HUES64 (cell line): ENCODE measurements at regions not wholly inside any gene's neighbourhood (a gene's known extent, or its start where the extent isn't known, plus 50 kb on each side); places are given as distances from the start of the nearest gene placed in this dataset.

ENCODE experiments used
- H3K27ac ChIP-seq: 2 replicates; pipeline ENCODE4 v1.7.0; 2013; ENCODE audit warnings: low read depth, low read length, inconsistent platforms
- H3K27me3 ChIP-seq: 2 replicates; pipeline ENCODE4 v1.6.1; 2013; ENCODE audit warnings: mild to moderate bottlenecking, low read length; ENCODE audit not compliant: insufficient read depth
- H3K36me3 ChIP-seq: 2 replicates; pipeline ENCODE4 v1.6.1; 2013; ENCODE audit warnings: mild to moderate bottlenecking, low read length; ENCODE audit not compliant: insufficient read depth
- H3K4me1 ChIP-seq: 2 replicates; pipeline ENCODE4 v1.6.1; 2013; ENCODE audit warnings: mild to moderate bottlenecking, low read length, moderate library complexity; ENCODE audit not compliant: insufficient read depth
- H3K4me3 ChIP-seq: 2 replicates; pipeline ENCODE4 v1.5.1; 2013; ENCODE audit warnings: mild to moderate bottlenecking, low read length, moderate library complexity
- H3K9ac ChIP-seq: 2 replicates; pipeline ENCODE4 v1.6.1; 2013; ENCODE audit warnings: mild to moderate bottlenecking, low read depth, low read length
- H3K9me3 ChIP-seq: 2 replicates; pipeline ENCODE4 v1.6.1; 2013; ENCODE audit warnings: low read depth, low read length; ENCODE audit not compliant: insufficient read depth
- WGBS: fragments of 150-250, 120-280 bp; methylation state at CpG from one replicate; pipeline ENCODE4 v1.1.7; 2013; ENCODE audit warnings: missing lambda C conversion rate; 5-methylcytosine and 5-hydroxymethylcytosine counted together

DNA sequence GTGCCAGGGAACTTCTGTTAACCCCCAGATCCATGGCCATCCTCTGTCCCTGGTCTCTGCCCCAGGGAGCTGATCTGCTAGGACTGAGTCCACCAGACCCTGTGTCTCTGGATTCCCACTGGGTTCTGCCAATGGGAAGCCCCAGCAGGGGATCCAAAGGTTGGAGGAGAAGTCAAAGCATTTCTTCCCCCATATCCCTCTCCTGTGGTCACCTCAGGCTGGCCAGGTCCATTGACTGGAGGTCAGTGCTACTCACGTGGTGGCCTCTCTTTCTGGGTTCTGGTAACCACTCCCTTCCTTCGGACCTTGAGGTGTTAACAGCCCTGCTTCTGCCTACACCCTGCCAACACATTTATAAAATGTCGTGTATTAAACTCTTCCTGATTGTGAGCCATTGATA is 69.7 kb upstream of the NECTIN1 start:
- peaks cover 51% of the 10 kb centered on the region for H3K27me3 ChIP-seq
- H3K4me3 ChIP-seq, result no peak overlapping the region
- 92% methylated on average over 3 of the region's 3 CpGs for WGBS
- H3K9me3 ChIP-seq, result no peaks in the 10 kb centered on the region
- H3K27ac ChIP-seq, result no peak overlapping the region
- H3K4me1 ChIP-seq, result peaks cover 38% of the 10 kb centered on the region
- H3K36me3 ChIP-seq, result no peaks in the 10 kb centered on the region
- no peak overlapping the region for H3K9ac ChIP-seq

DNA sequence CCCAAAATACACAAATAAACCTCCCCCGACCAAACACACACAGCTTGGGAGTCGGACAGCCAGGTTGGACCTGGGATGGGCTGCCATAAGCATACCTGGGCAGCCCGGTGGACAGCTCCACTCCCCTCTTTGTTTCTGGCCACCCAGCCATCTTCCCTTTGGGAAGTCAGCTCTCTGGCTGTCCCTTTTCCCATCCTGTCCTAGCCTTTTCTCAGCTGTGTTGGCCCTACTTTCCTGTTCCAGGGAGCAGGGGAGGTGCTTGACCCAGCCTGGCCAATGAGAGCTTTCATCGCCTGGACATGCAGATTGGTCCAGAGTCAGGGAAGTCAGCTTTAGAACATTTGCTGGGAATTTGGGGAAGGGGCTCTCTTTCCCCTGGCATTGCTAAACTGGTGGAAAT is 68.7 kb upstream of the NECTIN1 start:
- no peaks in the 10 kb centered on the region for H3K9me3 ChIP-seq
- H3K9ac ChIP-seq, result no peak overlapping the region
- H3K36me3 ChIP-seq, result no peaks in the 10 kb centered on the region
- H3K4me1 ChIP-seq, result peaks cover 42% of the 10 kb centered on the region
- WGBS, result 57% methylated on average over 4 of the region's 4 CpGs
- H3K27me3 ChIP-seq, result peaks cover 60% of the 10 kb centered on the region
- no peak overlapping the region for H3K4me3 ChIP-seq
- H3K27ac ChIP-seq, result no peak overlapping the region; the same call in 1 of the 2 replicates

DNA sequence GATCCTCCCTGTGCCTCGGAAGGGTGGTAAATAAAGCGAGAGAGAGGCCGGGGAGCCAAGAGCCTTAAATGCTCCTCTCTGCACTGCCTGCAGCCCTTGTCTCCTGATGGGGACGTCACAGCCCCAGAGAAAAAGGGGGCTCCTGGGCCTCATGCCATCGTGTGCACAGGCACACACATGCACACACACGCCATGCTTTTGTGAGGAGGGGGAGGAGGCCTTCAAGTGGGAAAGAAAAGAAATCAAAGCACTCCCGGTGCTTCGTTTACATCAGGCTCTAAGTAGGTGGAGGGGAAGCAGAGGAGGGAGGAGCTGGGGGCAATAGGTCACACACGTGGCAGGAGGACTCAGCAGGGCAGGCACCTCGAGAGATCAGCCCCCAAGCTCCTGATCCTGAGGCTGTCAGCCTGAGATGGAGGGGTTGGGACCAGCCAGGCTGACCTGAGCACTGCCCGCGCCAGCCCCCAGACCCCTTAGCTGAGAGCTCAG is 68.2 kb upstream of the NECTIN1 start:
- H3K4me3 ChIP-seq, result no peak overlapping the region
- no peaks in the 10 kb centered on the region for H3K9me3 ChIP-seq
- H3K27ac ChIP-seq, result no peak overlapping the region; the same call in 1 of the 2 replicates
- 11% methylated on average over 11 of the region's 12 CpGs for WGBS
- peaks cover 62% of the 10 kb centered on the region for H3K27me3 ChIP-seq
- H3K36me3 ChIP-seq, result no peaks in the 10 kb centered on the region
- H3K9ac ChIP-seq, result no peak overlapping the region
- peaks cover 42% of the 10 kb centered on the region for H3K4me1 ChIP-seq

DNA sequence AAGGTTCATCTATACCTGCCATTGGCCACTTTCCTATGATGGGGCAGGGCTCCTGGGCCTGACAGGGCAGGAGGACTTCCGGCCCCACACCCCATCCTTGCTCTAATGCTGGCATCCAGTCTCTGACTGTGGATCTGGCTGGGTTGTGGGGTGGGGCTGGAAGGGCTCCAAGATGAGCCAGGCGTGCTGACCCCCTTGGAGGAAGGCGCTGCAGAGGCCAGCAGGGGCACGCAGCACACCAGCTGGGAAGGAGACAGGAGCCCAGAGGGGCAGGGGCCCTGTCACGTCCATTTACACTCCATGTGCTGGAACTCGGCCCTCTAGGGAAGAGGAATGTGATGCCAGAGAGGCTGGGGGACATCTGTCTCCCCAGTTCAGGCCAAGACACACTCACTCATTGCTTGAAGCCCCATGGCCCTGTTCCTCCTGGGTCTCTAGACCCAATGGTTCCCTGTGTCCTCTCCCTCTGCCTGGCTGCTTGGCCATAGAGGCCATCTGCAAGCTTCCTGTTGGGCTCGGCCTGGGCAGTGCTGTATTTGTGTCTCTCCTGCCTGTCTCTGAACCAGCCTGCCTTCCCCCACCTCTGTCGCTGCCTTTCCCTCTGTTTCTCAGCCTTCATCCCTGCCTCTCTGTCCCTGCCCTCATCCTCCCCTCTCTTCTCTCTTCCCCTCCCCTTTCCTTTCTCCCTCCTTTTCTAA is 67.5 kb upstream of the NECTIN1 start:
- Histone ChIP-seq H3K36me3 (no peaks in the 10 kb centered on the region), H3K27ac (no peak overlapping the region; the same call in 1 of the 2 replicates), H3K27me3 (peaks cover 67% of the 10 kb centered on the region), H3K4me1 (peaks cover 47% of the 10 kb centered on the region), H3K9me3 (no peaks in the 10 kb centered on the region), H3K9ac (no peak overlapping the region), H3K4me3 (no peak overlapping the region)
- WGBS, result 57% methylated on average over 8 of the region's 8 CpGs

DNA sequence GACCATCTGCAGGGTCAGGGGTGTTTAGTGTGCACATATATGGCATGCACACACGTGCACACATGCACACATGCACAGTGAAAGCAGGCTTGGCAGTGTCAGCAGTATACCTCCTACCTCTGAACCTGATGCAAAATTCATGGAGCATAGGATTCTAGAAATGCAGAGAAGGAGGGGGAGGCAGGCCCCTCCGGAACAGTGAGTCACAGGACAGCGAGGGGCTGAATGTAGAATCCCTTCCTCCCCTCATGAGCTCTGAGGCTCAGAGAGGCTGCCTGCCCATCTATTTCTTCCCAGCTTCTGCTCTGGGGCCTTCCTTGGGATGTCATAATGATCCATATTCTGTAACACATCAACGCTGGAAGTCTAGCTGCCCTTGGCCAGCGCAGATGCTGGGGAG is 66.7 kb upstream of the NECTIN1 start:
- Histone ChIP-seq H3K36me3 (no peaks in the 10 kb centered on the region), H3K9ac (no peak overlapping the region), H3K27ac (no peak overlapping the region), H3K4me1 (peaks cover 55% of the 10 kb centered on the region), H3K9me3 (no peaks in the 10 kb centered on the region), H3K4me3 (no peak overlapping the region), H3K27me3 (peaks cover 66% of the 10 kb centered on the region)
- WGBS, result 51% methylated on average over 5 of the region's 5 CpGs

DNA sequence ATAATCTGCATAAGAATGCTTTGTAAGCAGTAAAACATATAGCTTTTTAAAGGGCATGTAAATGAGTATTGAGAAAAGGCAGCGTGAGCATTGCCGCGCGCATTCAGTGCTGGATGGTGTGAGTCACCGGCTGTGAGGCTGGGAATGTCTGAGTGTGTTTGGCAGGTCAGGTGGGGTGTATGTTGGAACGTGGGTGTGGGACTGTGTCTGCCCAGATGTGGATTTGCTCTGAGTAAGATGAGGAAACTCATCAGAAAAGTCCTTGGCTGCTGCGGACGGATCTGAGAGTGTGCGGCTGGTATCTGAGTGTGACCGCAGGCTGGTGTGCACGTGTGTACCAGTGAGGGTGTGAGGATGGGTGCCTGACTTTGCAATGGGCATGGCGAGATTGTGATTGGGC is 66.2 kb upstream of the NECTIN1 start:
- H3K9ac ChIP-seq, result no peak overlapping the region
- H3K4me1 ChIP-seq, result peaks cover 59% of the 10 kb centered on the region
- no peak overlapping the region for H3K27ac ChIP-seq
- H3K27me3 ChIP-seq, result peaks cover 66% of the 10 kb centered on the region
- H3K36me3 ChIP-seq, result no peaks in the 10 kb centered on the region
- no peaks in the 10 kb centered on the region for H3K9me3 ChIP-seq
- no peak overlapping the region for H3K4me3 ChIP-seq
- 23% methylated on average over 12 of the region's 12 CpGs for WGBS

DNA sequence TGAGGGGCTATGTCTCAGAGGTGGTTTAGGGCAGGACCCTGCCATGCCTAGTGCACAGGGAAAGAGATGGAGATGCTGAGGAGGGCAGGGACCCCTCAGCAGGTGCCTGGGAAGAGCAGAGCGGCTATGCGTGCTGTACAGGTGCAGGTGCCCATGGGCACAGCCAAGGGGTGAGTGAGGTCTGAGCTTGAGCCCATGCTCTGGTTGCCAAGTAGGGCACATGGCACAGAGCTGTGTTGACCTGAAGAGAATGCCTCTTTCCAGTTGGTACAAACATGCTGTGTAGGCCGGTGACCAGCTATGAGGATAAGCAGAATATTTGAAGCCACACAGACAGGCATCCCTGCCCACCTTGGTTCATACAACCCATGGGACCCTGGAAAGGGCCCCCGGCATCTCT is 65.8 kb upstream of the NECTIN1 start:
- H3K4me1 ChIP-seq, result peaks cover 59% of the 10 kb centered on the region
- WGBS, result 45% methylated on average over 4 of the region's 4 CpGs
- no peaks in the 10 kb centered on the region for H3K36me3 ChIP-seq
- peaks cover 63% of the 10 kb centered on the region for H3K27me3 ChIP-seq
- no peak overlapping the region for H3K4me3 ChIP-seq
- H3K9me3 ChIP-seq, result no peaks in the 10 kb centered on the region
- H3K9ac ChIP-seq, result no peak overlapping the region
- no peak overlapping the region for H3K27ac ChIP-seq

DNA sequence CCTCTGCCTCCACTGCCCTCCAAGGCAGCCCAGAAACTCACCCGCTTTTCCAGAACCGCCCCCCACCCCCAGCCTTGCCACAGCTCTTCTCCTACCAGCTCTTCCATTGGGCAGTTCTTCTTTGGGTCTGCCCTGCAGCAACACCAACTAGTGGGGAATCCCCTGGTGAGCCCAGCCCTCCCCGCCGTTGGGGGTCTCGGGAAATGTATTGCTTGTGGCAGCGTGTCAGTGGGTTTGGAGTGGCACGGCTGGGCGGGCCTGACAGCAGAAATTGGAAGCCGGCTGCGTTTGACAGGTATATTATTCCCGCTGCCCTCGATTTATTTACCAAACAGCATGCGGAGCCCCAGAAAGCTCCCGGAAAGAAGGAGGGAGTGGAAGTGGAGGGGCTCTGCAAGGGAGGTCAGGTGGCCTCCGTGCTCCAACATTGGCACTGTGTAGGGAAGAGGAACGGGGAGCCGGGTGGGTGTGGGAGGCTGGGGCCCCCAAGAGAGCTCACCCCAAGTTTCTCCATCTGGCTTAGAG is 65.2 kb upstream of the NECTIN1 start:
- no peaks in the 10 kb centered on the region for H3K36me3 ChIP-seq
- peaks cover 59% of the 10 kb centered on the region for H3K4me1 ChIP-seq
- H3K9me3 ChIP-seq, result no peaks in the 10 kb centered on the region
- peaks cover 58% of the 10 kb centered on the region for H3K27me3 ChIP-seq
- H3K4me3 ChIP-seq, result no peak overlapping the region
- 66% methylated on average over 17 of the region's 17 CpGs for WGBS
- no peak overlapping the region for H3K27ac ChIP-seq
- no peak overlapping the region for H3K9ac ChIP-seq

DNA sequence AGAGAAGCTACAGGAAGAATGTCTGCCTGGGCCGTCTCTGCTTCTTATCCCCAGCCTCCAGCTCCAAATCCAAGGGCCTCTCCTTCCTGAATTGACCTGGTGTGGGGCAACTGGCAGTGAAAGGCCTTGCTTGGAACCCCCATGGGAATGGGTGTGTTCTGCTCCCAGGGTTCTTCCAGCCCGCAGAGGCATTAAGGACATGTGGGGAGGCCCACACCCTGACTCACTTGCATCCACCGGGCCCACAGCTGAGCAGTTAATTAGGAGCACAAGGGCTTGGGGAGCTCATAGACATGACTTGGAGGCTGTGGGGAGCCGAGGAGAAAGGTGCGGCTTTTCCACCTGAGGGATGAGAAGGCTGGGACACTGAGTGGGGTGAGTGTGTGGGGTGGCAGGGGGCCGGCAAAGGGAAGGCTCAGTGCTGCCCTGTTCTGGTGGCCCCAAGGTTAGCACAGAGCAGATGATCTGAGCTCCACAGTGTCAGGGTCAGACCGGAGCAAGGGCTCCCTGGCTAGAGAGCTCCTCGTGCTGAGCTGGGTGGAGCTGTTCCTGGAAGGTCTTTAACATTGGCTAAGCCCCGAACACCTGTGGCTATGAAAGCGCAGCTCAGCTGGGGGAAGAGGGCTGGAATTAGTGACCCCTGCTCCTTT is 64.5 kb upstream of the NECTIN1 start:
- no peaks in the 10 kb centered on the region for H3K9me3 ChIP-seq
- 53% methylated on average over 10 of the region's 10 CpGs for WGBS
- H3K36me3 ChIP-seq, result no peaks in the 10 kb centered on the region
- peaks cover 59% of the 10 kb centered on the region for H3K4me1 ChIP-seq
- H3K9ac ChIP-seq, result no peak overlapping the region
- no peak overlapping the region for H3K27ac ChIP-seq
- H3K4me3 ChIP-seq, result no peak overlapping the region
- peaks cover 52% of the 10 kb centered on the region for H3K27me3 ChIP-seq

DNA sequence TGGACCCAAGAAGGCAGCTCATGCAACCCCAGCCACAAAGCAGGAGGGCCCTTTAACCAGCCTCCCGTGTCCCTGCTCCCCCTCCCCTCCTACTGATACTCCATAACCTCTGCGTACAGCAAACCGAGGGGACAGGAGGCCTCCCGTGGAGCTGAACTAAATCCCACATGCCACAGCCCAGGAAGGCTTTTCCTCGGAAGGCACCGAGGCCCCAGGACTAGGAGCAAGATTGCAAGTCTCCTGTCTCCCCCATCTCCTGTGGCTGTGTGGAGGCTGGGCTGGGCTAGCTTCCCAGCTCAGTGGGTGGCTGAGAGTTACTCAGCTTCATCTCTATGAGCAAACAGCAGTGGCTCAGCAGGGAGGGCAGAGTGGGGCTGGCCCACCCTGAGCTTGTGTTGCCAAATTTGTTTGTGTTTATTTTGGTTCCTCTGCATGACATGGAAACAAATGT is 62.7 kb upstream of the NECTIN1 start:
- WGBS, result 11% methylated on average over 6 of the region's 6 CpGs
- Histone ChIP-seq H3K36me3 (no peaks in the 10 kb centered on the region), H3K9ac (no peak overlapping the region), H3K27me3 (peaks cover 49% of the 10 kb centered on the region), H3K4me1 (peaks cover 44% of the 10 kb centered on the region), H3K27ac (peak overlapping the region; percentile 30; the same call in 1 of the 2 replicates), H3K4me3 (no peak overlapping the region), H3K9me3 (no peaks in the 10 kb centered on the region)

DNA sequence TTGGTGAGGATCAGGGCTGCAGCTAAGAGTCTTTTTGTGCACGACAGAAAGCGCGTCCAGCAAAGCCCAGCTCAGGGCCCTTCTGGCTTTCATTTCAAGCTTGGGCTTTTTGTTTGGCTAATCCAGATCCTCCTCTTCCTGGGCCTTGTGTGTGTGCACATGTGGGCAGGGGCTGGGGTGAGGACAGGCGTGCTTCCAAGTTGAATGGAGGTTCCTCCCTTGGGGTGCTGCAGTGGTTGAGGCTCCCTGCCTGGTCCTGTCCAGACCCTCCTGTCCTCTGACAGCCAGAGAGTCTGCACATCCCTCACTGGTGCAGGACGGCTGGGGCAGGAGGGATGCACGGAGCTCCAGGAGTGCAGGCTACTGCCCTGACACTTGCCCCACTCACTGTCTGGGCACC is 62.0 kb upstream of the NECTIN1 start:
- no peak overlapping the region for H3K27ac ChIP-seq
- no peak overlapping the region for H3K9ac ChIP-seq
- no peaks in the 10 kb centered on the region for H3K9me3 ChIP-seq
- peaks cover 43% of the 10 kb centered on the region for H3K27me3 ChIP-seq
- 46% methylated on average over 6 of the region's 6 CpGs for WGBS
- no peaks in the 10 kb centered on the region for H3K36me3 ChIP-seq
- peaks cover 38% of the 10 kb centered on the region for H3K4me1 ChIP-seq
- no peak overlapping the region for H3K4me3 ChIP-seq
